ENCODE measurements at regions not wholly inside any gene's neighbourhood (a gene's known extent, or its start where the extent isn't known, plus 50 kb on each side); places are given as distances from the start of the nearest gene placed in this dataset.

DNA sequence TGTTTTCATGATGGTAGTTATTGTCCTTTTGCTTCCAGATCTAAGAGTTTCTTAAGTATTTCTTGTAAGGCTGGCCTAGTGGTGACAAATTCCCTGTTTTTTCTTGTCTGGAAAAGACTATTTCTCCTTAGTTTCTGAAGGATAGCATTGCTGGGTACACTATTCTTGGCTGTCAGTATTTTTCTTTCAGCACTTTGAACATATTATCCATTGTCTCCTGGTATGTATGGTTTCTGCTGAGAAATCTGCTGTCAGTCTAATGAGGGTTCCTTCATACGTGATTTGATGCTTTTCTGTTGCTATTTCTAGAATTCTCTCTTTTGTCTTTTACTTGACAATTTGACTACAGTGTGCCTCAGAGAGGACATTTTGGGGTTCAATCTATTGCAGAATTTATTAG is 134.3 kb downstream of the CGGBP1 start:
- H3K4me3 ChIP-seq (ENCODE audit: control insufficient read depth in 2 of 3, extremely low read depth in 1 of 3, insufficient read depth in 2 of 3, low read depth in 1 of 3, low read length in 3 of 3) = no peak overlapping the region
- H3K9ac ChIP-seq (ENCODE audit: control insufficient read depth, extremely low read depth, insufficient read depth, low read length) = no peak overlapping the region
- H3K79me2 ChIP-seq (ENCODE audit: control insufficient read depth, insufficient read depth, low read length) = no peaks in the 10 kb centered on the region
- no peaks in the 10 kb centered on the region for H3K9me3 ChIP-seq (ENCODE audit: control insufficient read depth, low read depth, low read length)
- H3K4me2 ChIP-seq (ENCODE audit: control insufficient read depth, extremely low read depth, insufficient read depth, low read depth, low read length) = no peak overlapping the region
- H3K27ac ChIP-seq (ENCODE audit: control insufficient read depth, insufficient read depth, low read length) = no peak overlapping the region
- no peaks in the 10 kb centered on the region for H3K9me1 ChIP-seq (ENCODE audit: control insufficient read depth, extremely low read depth, insufficient read depth, low read length)
- H3K36me3 ChIP-seq (ENCODE audit: control insufficient read depth in 2 of 2, extremely low read depth in 1 of 2, insufficient read depth in 2 of 2, low read length in 2 of 2) = no peaks in the 10 kb centered on the region
- DNase-seq (ENCODE audit: low read depth, low spot score) (no peak), FAIRE-seq (no peak)
- H4K20me1 ChIP-seq (ENCODE audit: control insufficient read depth, extremely low read depth, insufficient read depth, low read length) = no peaks in the 10 kb centered on the region
- H2AFZ ChIP-seq (ENCODE audit: control insufficient read depth, low read length) = no peak overlapping the region
- dilution Hi-C loops (cut with MboI; ENCODE audit: extremely low pct_ligation_motif_present, low sequenced_read_pairs) = no loop called here
- no peak for TF ChIP-seq EZH2 (IDR thresholded peaks at IDR 0.05; ENCODE audit: low read length)
- TF ChIP-seq, protein P1, sequence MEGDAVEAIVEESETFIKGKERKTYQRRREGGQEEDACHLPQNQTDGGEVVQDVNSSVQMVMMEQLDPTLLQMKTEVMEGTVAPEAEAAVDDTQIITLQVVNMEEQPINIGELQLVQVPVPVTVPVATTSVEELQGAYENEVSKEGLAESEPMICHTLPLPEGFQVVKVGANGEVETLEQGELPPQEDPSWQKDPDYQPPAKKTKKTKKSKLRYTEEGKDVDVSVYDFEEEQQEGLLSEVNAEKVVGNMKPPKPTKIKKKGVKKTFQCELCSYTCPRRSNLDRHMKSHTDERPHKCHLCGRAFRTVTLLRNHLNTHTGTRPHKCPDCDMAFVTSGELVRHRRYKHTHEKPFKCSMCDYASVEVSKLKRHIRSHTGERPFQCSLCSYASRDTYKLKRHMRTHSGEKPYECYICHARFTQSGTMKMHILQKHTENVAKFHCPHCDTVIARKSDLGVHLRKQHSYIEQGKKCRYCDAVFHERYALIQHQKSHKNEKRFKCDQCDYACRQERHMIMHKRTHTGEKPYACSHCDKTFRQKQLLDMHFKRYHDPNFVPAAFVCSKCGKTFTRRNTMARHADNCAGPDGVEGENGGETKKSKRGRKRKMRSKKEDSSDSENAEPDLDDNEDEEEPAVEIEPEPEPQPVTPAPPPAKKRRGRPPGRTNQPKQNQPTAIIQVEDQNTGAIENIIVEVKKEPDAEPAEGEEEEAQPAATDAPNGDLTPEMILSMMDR (optimal IDR thresholded peaks at IDR 0.05 in 1 of 3, IDR thresholded peaks at IDR 0.05 in 1 of 3, conservative IDR thresholded peaks at IDR 0.05 in 1 of 3; ENCODE audit: extremely low read depth in 1 of 3, insufficient read depth in 2 of 3, low read length in 3 of 3) = no peak
- H3K27me3 ChIP-seq (ENCODE audit: control insufficient read depth, extremely low read depth, insufficient read depth, low read length) = no peaks in the 10 kb centered on the region
- no peaks in the 10 kb centered on the region for H3K4me1 ChIP-seq (ENCODE audit: control insufficient read depth, extremely low read depth, insufficient read depth, low read length)

- no peak overlapping the region for H3K9ac ChIP-seq (ENCODE audit: control insufficient read depth, extremely low read depth, insufficient read depth, low read length)
- no peak overlapping the region for H3K27ac ChIP-seq (ENCODE audit: control insufficient read depth, insufficient read depth, low read length)
- H4K20me1 ChIP-seq (ENCODE audit: control insufficient read depth, extremely low read depth, insufficient read depth, low read length) = no peaks in the 10 kb centered on the region
- FAIRE-seq (no peak), DNase-seq (ENCODE audit: low read depth, low spot score) (no peak)
- H3K9me1 ChIP-seq (ENCODE audit: control insufficient read depth, extremely low read depth, insufficient read depth, low read length) = no peaks in the 10 kb centered on the region
- no peaks in the 10 kb centered on the region for H3K36me3 ChIP-seq (ENCODE audit: control insufficient read depth in 2 of 2, extremely low read depth in 1 of 2, insufficient read depth in 2 of 2, low read length in 2 of 2)
- H3K79me2 ChIP-seq (ENCODE audit: control insufficient read depth, insufficient read depth, low read length) = no peaks in the 10 kb centered on the region
- H3K9me3 ChIP-seq (ENCODE audit: control insufficient read depth, low read depth, low read length) = no peaks in the 10 kb centered on the region
- no peak overlapping the region for H3K4me2 ChIP-seq (ENCODE audit: control insufficient read depth, extremely low read depth, insufficient read depth, low read depth, low read length)
- TF ChIP-seq, protein P1 (optimal IDR thresholded peaks at IDR 0.05 in 1 of 3, IDR thresholded peaks at IDR 0.05 in 1 of 3, conservative IDR thresholded peaks at IDR 0.05 in 1 of 3; ENCODE audit: extremely low read depth in 1 of 3, insufficient read depth in 2 of 3, low read length in 3 of 3) = no peak
- no peak for TF ChIP-seq EZH2 (IDR thresholded peaks at IDR 0.05; ENCODE audit: low read length)
- H2AFZ ChIP-seq (ENCODE audit: control insufficient read depth, low read length) = no peak overlapping the region
- no peaks in the 10 kb centered on the region for H3K27me3 ChIP-seq (ENCODE audit: control insufficient read depth, extremely low read depth, insufficient read depth, low read length)
- H3K4me1 ChIP-seq (ENCODE audit: control insufficient read depth, extremely low read depth, insufficient read depth, low read length) = no peaks in the 10 kb centered on the region
- dilution Hi-C loops (cut with MboI; ENCODE audit: extremely low pct_ligation_motif_present, low sequenced_read_pairs) = no loop called here
- no peak overlapping the region for H3K4me3 ChIP-seq (ENCODE audit: control insufficient read depth in 2 of 3, extremely low read depth in 1 of 3, insufficient read depth in 2 of 3, low read depth in 1 of 3, low read length in 3 of 3)
Observed at GRCh38 chr3:87920549-87920948, 138.3 kb downstream of the CGGBP1 start.

Data from keratinocyte (primary cell).